HG03460 (cell line): ENCODE measurements at regions not wholly inside any gene's neighbourhood (a gene's known extent, or its start where the extent isn't known, plus 50 kb on each side); places are given as distances from the start of the nearest gene placed in this dataset.

Source experiments
- ATAC-seq: cut with Tn5 transposase; IDR thresholded peaks from one replicate; pipeline ENCODE4 v1.9.1; 2021; ENCODE audit not compliant: unreplicated experiment

- ATAC-seq = no peak
Measured at GRCh38 chr1:195941795-195942194, 666.4 kb downstream of the KCNT2 start.

- no peak for ATAC-seq
Measured at GRCh38 chr1:195941314-195941713, 666.9 kb downstream of the KCNT2 start.

GRCh38 chr1:195939844-195940243 lies 668.4 kb downstream of the KCNT2 start:
- no peak for ATAC-seq

GRCh38 chr1:195934817-195935553 lies 673.3 kb downstream of the KCNT2 start:
- no peak for ATAC-seq

- no peak for ATAC-seq
Measured at GRCh38 chr1:195933835-195934234, 674.4 kb downstream of the KCNT2 start.

GRCh38 chr1:195915826-195916225 lies 692.4 kb downstream of the KCNT2 start:
- ATAC-seq = no peak

GRCh38 chr1:195909061-195909460 lies 699.2 kb downstream of the KCNT2 start:
- no peak for ATAC-seq

- ATAC-seq = no peak
Measured at GRCh38 chr1:195908121-195908520, 700.1 kb downstream of the KCNT2 start.

GRCh38 chr1:195903203-195903602 lies 705.0 kb downstream of the KCNT2 start:
- no peak for ATAC-seq

- no peak for ATAC-seq
Measured at GRCh38 chr1:195902779-195903178, 705.5 kb downstream of the KCNT2 start.

- ATAC-seq = no peak
Measured at GRCh38 chr1:195899762-195900352, 708.4 kb downstream of the KCNT2 start.

GRCh38 chr1:195898924-195899323 lies 709.3 kb downstream of the KCNT2 start:
- ATAC-seq = no peak

GRCh38 chr1:195898373-195898772 lies 709.9 kb downstream of the KCNT2 start:
- no peak for ATAC-seq

- no peak for ATAC-seq
Measured at GRCh38 chr1:195897076-195897475, 711.2 kb downstream of the KCNT2 start.

- ATAC-seq = no peak
Measured at GRCh38 chr1:195894411-195894810, 713.8 kb downstream of the KCNT2 start.

- no peak for ATAC-seq
Measured at GRCh38 chr1:195886000-195886399, 722.2 kb downstream of the KCNT2 start.

- ATAC-seq = no peak
Measured at GRCh38 chr1:195878478-195878877, 729.8 kb downstream of the KCNT2 start.

- ATAC-seq = no peak
Measured at GRCh38 chr1:195876792-195877191, 731.4 kb downstream of the KCNT2 start.

- ATAC-seq = no peak
Measured at GRCh38 chr1:195872376-195872775, 735.9 kb downstream of the KCNT2 start.

- ATAC-seq = no peak
Measured at GRCh38 chr1:195867638-195868037, 740.6 kb downstream of the KCNT2 start.

GRCh38 chr1:195866781-195867222 lies 741.4 kb downstream of the KCNT2 start:
- ATAC-seq = no peak

GRCh38 chr1:195866091-195866780 lies 742.0 kb downstream of the KCNT2 start:
- no peak for ATAC-seq
